Spleen (tissue), 7 donors: ENCODE measurements at regions not wholly inside any gene's neighbourhood (a gene's known extent, or its start where the extent isn't known, plus 50 kb on each side); places are given as distances from the start of the nearest gene placed in this dataset.

Experiments used
- CTCF ChIP-seq, 11 experiments: fragments of 200-600 bp in 7 of 11; fragments of 450-650 bp in 4 of 11; sonication (generic) in 4 of 11; IDR thresholded peaks in 8 of 11; conservative IDR thresholded peaks in 3 of 11; 1 replicate in 7 of 11; 2 replicates in 4 of 11; pipeline versions ENCODE4 v1.4.0 to v1.8.0; 2016 to 2021; ENCODE audit warnings: antibody characterized with exemption in 11 of 11, inconsistent platforms in 4 of 11, mild to moderate bottlenecking in 1 of 11
- POLR2A ChIP-seq, 3 donors: fragments of 450-650 bp; IDR thresholded peaks; one replicate each; pipeline ENCODE4 v1.5.1; 2017; ENCODE audit warnings: antibody characterized with exemption in 3 of 3, mild to moderate bottlenecking in 1 of 3
- donor health status: DM: no; HTN: no; CAD: no; lungs with moderate emphysema.
- donor health status: DM: no; HTN: no; CAD: no.
- donor health status: DM: no; HTN: no; CAD: no.

GRCh38 chr5:28896949-28897348 lies 1858.6 kb upstream of the CDH9 start:
- TF ChIP-seq CTCF (IDR thresholded peaks at IDR 0.05 in 8 of 11, conservative IDR thresholded peaks at IDR 0.05 in 3 of 11) = no peak
- TF ChIP-seq POLR2A (IDR thresholded peaks at IDR 0.05) = no peak
